ENCODE measurements at regions not wholly inside any gene's neighbourhood (a gene's known extent, or its start where the extent isn't known, plus 50 kb on each side); places are given as distances from the start of the nearest gene placed in this dataset.
A peak's percentile ranks its signal among the peaks of the same experiment; 100 is the strongest.
"Not testable (repeated sequence)": the region's sequence is repeated elsewhere in the genome, so short reads cannot be mapped to it uniquely, and the experiment has no call there.

DNA sequence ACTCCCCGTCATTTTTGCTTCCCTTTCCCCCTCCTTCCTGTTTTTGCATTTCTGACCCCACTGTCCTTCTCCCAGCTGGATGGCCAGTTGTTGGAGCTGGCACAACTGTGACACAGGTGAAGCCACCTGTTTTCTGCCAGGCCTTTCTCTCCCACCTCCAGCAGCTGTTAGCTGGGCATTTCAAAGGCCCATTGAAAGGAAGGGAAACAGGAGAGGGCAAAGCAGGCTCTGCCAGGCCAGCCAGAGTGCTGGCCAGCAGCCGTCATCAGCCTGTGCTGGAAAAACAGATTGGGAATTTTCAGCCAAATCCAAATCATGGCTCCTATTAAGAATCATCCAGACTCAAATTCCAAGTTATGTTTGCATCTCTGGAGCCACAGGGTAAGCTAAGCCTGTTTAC is 155.2 kb upstream of the C2CD4B start:
- DNase-seq (ENCODE audit: low spot score), result no peak

DNA sequence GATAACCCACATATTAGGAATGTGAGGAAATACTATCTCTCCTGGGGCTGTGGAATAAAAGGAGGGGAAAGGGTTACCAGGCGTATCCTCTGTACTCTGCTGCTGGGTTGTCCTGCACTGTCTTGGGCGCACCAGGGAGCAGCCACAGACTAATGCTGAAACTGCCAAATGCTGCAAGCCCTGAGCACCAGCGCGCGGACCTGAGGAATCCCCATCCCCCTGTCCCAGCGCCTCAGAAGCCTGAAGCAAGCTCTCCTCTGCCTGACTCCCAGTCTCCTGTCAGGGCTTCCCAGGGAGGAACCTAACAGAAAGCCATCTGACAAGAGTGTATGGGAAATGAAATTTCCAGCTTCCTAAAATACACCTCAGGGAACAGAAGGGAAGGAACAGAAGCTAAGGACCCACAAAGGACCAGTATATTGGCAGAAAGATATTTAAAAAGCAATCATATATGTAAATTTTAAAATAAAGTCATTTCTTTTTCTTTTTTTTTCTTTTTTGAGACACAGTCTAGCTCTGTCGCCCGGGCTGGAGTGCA is 158.3 kb upstream of the C2CD4B start:
- no peak for DNase-seq (ENCODE audit: low spot score)

- no peak for DNase-seq (ENCODE audit: low spot score)
Measured at GRCh38 chr15:62324382-62324781, 159.3 kb upstream of the C2CD4B start.

GRCh38 chr15:62325597-62325996 is 160.5 kb upstream of the C2CD4B start:
- DNase-seq (ENCODE audit: low spot score), result no peak

DNA sequence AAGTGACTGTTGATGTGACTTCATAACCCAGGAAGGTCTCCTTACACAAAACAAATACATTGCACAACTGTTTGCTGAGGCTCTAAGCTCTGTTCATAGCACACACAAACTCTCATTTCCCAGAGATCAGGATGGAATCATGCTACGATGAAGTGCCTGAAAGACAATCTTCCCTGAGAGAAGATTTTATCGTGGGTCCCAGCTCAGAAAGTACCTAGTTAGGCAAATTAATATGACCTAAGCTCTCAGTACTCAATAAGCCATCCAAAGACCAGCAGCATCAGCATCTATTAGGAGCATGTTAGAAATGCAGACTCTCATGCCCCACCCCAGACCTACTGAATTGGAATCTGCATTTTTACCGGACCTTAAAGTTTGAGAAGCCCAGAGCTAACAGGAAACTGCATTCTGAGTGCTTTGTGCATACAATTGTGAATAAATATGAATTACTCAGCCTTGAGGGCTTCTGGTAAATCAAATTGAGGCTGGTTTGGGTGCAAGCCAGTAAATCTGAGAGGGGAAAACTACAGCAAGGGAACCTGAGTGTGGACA is 161.5 kb upstream of the C2CD4B start:
- DNase-seq (ENCODE audit: low spot score), result no peak

DNA sequence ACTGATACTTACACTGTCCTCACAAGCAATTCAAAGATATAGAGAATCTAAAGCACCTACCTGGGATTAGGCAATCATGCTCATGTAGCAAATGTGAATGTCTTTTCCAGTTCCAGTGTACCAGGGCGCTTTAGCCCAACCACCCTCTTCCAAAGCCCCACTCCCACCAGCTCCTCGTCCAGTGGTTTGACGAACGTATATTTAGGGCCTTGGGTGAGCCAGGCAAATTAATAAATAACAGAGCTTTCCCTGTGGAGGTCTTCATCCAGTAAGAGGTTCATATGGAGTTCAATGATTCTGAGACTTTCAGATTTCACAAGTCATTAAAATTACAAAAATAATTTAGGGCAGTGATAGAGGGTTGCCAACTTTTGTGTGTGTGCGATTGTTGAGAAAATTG is 162.3 kb upstream of the C2CD4B start:
- DNase-seq (ENCODE audit: low spot score), result no peak

DNA sequence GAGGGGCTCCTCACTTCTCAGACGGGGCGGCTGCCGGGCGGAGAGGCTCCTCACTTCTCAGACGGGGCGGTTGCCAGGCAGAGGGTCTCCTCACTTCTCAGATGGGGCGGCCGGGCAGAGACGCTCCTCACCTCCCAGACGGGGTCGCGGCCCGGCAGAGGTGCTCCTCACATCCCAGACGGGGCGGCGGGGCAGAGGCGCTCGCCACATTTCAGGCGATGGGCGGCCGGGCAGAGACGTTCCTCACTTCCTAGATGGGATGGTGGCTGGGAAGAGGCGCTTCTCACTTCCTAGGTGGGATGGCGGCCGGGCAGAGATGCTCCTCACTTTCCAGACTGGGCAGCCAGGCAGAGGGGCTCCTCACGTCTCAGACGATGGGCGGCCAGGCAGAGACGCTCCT is 167.4 kb upstream of the C2CD4B start:
- DNase-seq (ENCODE audit: low spot score), result not testable (repeated sequence)

DNA sequence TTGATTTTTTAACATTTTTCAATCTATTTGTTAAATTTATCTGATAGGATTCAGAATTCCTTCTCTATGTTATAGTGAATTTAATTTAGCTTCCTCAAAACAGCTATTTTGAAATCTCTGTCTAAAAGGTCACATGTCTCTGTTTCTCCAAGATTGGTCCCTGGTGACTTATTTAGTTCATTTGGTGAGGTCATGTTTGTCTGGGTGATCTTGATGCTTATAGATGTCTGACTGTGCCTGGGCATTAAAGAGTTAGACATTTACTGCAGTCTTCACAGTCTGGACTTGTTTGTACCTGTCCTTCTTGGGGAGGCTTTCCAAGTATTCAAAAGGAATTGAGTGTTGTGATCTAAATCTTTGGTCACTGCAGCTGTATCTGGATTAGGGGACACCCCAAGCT is 169.5 kb upstream of the C2CD4B start:
- DNase-seq (ENCODE audit: low spot score), result no peak

- DNase-seq (ENCODE audit: low spot score), result no peak
Measured at GRCh38 chr15:62337934-62338333, 172.8 kb upstream of the C2CD4B start.

DNA sequence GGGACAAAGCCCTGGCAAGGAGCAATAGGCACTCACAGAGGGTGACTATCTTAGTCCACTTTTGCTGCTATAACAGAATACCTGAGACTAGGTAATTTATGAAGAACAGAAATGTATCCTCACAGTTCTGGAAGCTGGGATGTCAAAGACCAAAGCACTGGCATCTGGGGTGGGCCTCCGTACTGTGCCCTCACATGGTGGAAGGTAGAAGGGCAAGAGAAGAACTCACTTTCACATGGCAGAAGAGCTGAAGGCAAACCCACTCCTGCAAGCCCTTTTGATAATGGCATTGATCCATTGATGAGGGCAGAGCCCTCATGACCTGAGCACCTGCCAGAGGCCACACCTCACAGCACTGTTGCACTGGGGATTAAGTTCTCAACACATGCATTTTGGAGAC is 173.4 kb upstream of the C2CD4B start:
- no peak for DNase-seq (ENCODE audit: low spot score)

- DNase-seq (ENCODE audit: low spot score), result no peak
Measured at GRCh38 chr15:62342959-62343358, 177.9 kb upstream of the C2CD4B start.

- DNase-seq (ENCODE audit: low spot score), result no peak
Measured at GRCh38 chr15:62343397-62343796, 178.3 kb upstream of the C2CD4B start.

- peak; percentile 81 for DNase-seq (ENCODE audit: low spot score)
Measured at GRCh38 chr15:62344806-62345539, 179.9 kb upstream of the C2CD4B start.

GRCh38 chr15:62346168-62346567 is 181.1 kb upstream of the C2CD4B start:
- DNase-seq (ENCODE audit: low spot score), result no peak

DNA sequence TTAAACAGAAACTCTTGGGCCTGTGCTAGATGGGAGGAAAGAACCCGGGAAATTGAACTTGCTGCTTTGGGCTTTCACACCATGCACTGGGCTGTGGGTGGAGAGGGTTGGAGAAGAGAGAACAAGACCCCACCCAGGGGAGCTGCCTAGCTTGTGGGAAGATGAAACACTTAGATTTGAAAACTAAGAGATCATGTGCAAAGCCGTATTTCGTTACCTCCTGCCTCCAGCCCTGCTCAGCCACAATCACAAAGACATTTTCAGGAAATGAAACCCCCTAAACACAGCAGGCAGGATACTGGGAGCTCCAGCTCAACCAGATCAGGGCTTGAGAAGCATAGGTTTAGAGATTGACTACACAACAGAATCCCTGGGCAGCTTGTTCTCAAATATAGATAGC is 183.0 kb upstream of the C2CD4B start:
- no peak for DNase-seq (ENCODE audit: low spot score)

DNA sequence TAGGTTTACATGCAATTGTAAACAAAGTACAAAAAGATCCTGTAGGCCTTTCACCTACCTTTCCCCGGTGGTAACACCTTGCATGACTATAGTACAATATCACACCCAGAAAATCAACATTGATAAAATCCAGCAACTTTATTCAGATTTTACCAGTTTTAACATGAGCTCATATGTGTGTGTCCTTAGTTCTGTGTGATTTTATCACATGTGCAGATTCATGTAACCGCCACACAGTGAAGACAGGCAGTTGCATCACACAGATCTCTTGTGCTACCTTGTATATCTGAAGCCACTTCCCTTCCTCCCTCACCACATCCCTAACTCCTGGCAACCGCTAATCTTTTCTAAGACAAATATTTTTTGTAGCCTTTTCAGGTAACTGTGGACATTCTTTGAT is 183.5 kb upstream of the C2CD4B start:
- DNase-seq (ENCODE audit: low spot score), result no peak

GRCh38 chr15:62352817-62353216 is 187.7 kb upstream of the C2CD4B start:
- DNase-seq (ENCODE audit: low spot score), result no peak

DNA sequence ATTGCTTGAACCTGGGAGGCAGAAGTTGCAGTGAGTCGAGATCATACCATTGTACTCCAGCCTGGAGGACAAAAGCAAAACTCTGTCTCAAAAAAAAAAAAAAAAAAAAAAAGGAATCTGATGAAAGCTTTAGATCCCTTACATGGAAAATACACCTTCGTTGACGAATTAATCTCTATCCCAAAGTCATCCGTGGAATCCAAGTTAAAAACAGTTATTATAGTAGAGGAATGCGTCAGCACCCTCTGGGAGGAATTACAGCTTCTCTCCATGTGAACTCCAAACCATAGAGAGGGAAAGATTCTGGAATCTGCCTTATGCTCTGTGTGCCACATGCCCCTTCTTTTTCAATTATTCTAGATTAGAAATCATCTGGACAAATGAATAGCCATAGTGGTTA is 192.3 kb upstream of the C2CD4B start:
- DNase-seq (ENCODE audit: low spot score), result no peak

GRCh38 chr15:62359416-62359815 is 194.3 kb upstream of the C2CD4B start:
- DNase-seq (ENCODE audit: low spot score), result no peak

- no peak for DNase-seq (ENCODE audit: low spot score)
Measured at GRCh38 chr15:62360332-62361097, 195.4 kb upstream of the C2CD4B start.

DNA sequence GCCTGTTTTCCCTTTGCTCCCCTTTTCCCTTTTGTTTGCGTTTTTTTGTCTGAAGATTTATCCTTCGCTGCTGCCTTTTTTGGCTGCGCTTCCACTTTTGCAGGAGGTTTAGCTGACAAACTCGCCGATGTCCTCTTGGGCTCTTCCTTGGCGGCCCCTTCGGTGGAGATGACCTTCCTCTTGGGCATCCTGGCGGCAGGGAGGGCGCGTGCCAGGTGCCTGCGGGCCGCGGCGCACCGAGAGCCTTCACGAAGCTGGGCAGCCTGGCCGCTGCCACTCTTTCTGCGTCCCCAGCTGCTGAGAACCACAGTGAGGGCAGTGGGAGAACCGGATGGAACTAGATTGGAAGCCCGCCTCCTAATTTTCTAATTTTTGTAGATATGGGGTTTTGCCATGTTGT is 197.1 kb upstream of the C2CD4B start:
- DNase-seq (ENCODE audit: low spot score), result no peak

- DNase-seq (ENCODE audit: low spot score), result no peak
Measured at GRCh38 chr15:62362608-62363007, 197.5 kb upstream of the C2CD4B start.

- no peak for DNase-seq (ENCODE audit: low spot score)
Measured at GRCh38 chr15:62363913-62364312, 198.8 kb upstream of the C2CD4B start.
